D721Med (cell line): ENCODE measurements at regions not wholly inside any gene's neighbourhood (a gene's known extent, or its start where the extent isn't known, plus 50 kb on each side); places are given as distances from the start of the nearest gene placed in this dataset.

Experiments used
- DNase-seq: peaks from one replicate; pipeline ENCODE4 v3.0.0; 2011; ENCODE audit warnings: low spot score; ENCODE audit not compliant: insufficient read length
- FAIRE-seq: peaks from 2 replicates; lab custom pipeline; 2011; peaks lifted over from hg19 to GRCh38; lab: Jason Lieb, UNC
- CTCF ChIP-seq: IDR thresholded peaks from 2 replicates; pipeline ENCODE4 v1.5.1; 2012; ENCODE audit warnings: mild to moderate bottlenecking, control low read depth; ENCODE audit not compliant: insufficient read depth; ENCODE audit errors: missing control alignments

GRCh38 chr13:53499576-53500133, 471.0 kb downstream of the OLFM4 start:
- no peak for TF ChIP-seq CTCF
- no peak for FAIRE-seq
- DNase-seq: no peak

- DNase-seq: no peak
- no peak for TF ChIP-seq CTCF
- no peak for FAIRE-seq
These were observed 472.8 kb downstream of the OLFM4 start for GRCh38 chr13:53501387-53501786.

- FAIRE-seq (no peak), DNase-seq (no peak)
- no peak for TF ChIP-seq CTCF
These were observed 479.1 kb downstream of the OLFM4 start for GRCh38 chr13:53507741-53508140.

- DNase-seq (no peak), FAIRE-seq (no peak)
- TF ChIP-seq CTCF: no peak
These were observed 484.0 kb downstream of the OLFM4 start for GRCh38 chr13:53512635-53513034.

GRCh38 chr13:53513226-53513625, 484.6 kb downstream of the OLFM4 start:
- DNase-seq (no peak), FAIRE-seq (no peak)
- no peak for TF ChIP-seq CTCF

- no peak for TF ChIP-seq CTCF
- no peak for DNase-seq
- no peak for FAIRE-seq
These were observed 491.5 kb downstream of the OLFM4 start for GRCh38 chr13:53520132-53520531.

GRCh38 chr13:53522034-53522433, 493.4 kb downstream of the OLFM4 start:
- no peak for TF ChIP-seq CTCF
- DNase-seq: no peak
- no peak for FAIRE-seq
